Thymus (tissue), 11 donors: ENCODE measurements at regions not wholly inside any gene's neighbourhood (a gene's known extent, or its start where the extent isn't known, plus 50 kb on each side); places are given as distances from the start of the nearest gene placed in this dataset.

ENCODE experiments used
- DNase-seq, 9 donors: peaks; one replicate each; pipeline ENCODE4 v3.0.0-alpha.2; 2013; ENCODE audit warnings: low spot score in 9 of 9, low read depth in 6 of 9, missing footprints in 1 of 9
- H3K27ac ChIP-seq, 2 donors: one replicate each; pipeline ENCODE4 v1.5.1; 2013; ENCODE audit warnings: control low read depth in 1 of 2, low read depth in 1 of 2, low read length in 1 of 2, mild to moderate bottlenecking in 1 of 2, moderate library complexity in 1 of 2
- H3K27me3 ChIP-seq, 2 donors: one replicate each; pipeline ENCODE4 v1.5.1; 2013; ENCODE audit warnings: low read length in 1 of 2; ENCODE audit not compliant: control insufficient read depth in 2 of 2, insufficient read depth in 1 of 2
- H3K36me3 ChIP-seq, 2 donors: one replicate each; pipeline ENCODE4 v1.5.1; 2013; ENCODE audit warnings: low read length in 1 of 2, mild to moderate bottlenecking in 1 of 2, moderate library complexity in 1 of 2; ENCODE audit not compliant: control insufficient read depth in 2 of 2, insufficient read depth in 2 of 2
- H3K4me1 ChIP-seq, 2 donors: one replicate each; pipeline ENCODE4 v1.5.1; 2013; ENCODE audit warnings: low read length in 2 of 2; ENCODE audit not compliant: control insufficient read depth in 2 of 2, insufficient read depth in 2 of 2
- H3K4me3 ChIP-seq, 2 donors: one replicate each; pipeline ENCODE4 v1.5.1; 2013; ENCODE audit warnings: low read length in 2 of 2, control low read depth in 1 of 2, mild to moderate bottlenecking in 1 of 2
- H3K9me3 ChIP-seq, 2 donors: one replicate each; pipeline ENCODE4 v1.5.1; 2013; ENCODE audit warnings: low read length in 1 of 2, mild to moderate bottlenecking in 1 of 2; ENCODE audit not compliant: control insufficient read depth in 2 of 2, insufficient read depth in 1 of 2
- WGBS: extraction: QIAGEN DNeasy Blood & Tissue Kit; methylation state at CpG from one replicate; pipeline ENCODE4 v1.1.7; 2013; 5-methylcytosine and 5-hydroxymethylcytosine counted together
- donor health status: healthy.

DNA sequence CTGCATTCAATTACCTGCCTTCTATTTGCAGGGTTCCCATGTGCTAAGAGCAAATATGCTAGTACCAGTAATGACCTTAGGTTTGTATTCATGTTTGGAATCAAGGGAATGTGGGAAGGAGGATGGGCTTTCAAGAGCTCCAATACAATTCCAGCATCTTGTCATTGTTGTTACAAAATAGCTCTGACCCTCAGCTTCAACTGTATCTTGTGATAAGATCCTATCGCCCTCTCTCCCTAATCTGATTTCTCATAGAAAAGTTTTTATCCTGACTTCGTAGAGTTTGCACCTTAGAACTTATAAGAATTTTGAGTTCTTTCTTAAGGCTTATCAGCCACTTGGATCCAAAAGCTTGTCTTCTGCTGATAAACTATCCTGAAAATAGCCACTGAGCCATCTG lies 749.5 kb upstream of the ACVR2A start:
- no peaks in the 10 kb centered on the region for H3K36me3 ChIP-seq
- H3K4me3 ChIP-seq: no peak overlapping the region
- H3K4me1 ChIP-seq: no peaks in the 10 kb centered on the region
- no peak for DNase-seq
- no peaks in the 10 kb centered on the region for H3K9me3 ChIP-seq
- H3K27ac ChIP-seq: no peak overlapping the region
- 95% methylated on average over 2 of the region's 2 CpGs for WGBS
- H3K27me3 ChIP-seq: no peaks in the 10 kb centered on the region

DNA sequence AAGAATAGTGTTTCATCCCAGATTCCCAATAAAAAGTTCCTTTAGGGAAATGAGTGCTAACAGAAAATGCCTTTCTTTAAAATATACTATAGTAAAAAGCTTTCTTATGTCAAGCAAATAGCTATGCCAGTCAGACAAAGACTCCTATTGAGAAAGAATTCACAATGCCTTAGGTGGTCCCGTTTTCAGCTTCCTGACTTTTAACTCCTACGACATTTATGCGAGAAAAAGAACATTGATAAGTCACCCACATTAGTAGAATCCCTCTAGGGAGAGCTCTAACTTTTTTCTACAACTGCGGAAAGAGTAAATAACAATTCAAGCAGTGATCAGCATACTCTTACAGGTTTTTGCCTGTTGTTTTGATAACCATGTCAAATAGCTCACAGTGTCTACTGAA lies 750.8 kb upstream of the ACVR2A start:
- Histone ChIP-seq H3K4me3 (no peak overlapping the region), H3K9me3 (no peaks in the 10 kb centered on the region), H3K27ac (no peak overlapping the region), H3K27me3 (no peaks in the 10 kb centered on the region), H3K36me3 (no peaks in the 10 kb centered on the region), H3K4me1 (no peaks in the 10 kb centered on the region)
- WGBS: 70% methylated on average over 4 of the region's 4 CpGs
- no peak for DNase-seq

DNA sequence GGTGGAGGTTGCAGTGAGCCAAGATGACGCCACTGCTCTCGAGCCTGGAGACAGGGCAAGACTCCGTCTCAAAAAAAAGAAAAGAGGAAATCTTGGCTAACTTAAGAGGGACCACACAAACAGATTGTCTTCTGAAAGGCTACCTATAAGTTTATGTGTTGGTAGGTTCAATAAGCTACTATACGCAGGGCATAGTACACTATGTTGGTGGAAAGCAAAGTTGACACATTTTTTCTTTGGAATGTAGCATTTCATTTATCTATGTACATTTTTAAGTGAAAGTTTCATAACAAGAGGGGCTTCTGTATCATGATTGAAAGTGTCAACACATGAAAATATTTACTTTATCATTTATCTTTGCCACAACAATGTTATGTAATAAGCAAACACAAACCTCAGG lies 752.6 kb upstream of the ACVR2A start:
- WGBS: 92% methylated on average over 4 of the region's 4 CpGs
- no peaks in the 10 kb centered on the region for H3K27me3 ChIP-seq
- H3K9me3 ChIP-seq: no peaks in the 10 kb centered on the region
- no peak overlapping the region for H3K4me3 ChIP-seq
- H3K36me3 ChIP-seq: no peaks in the 10 kb centered on the region
- H3K4me1 ChIP-seq: no peaks in the 10 kb centered on the region
- DNase-seq: no peak
- no peak overlapping the region for H3K27ac ChIP-seq

DNA sequence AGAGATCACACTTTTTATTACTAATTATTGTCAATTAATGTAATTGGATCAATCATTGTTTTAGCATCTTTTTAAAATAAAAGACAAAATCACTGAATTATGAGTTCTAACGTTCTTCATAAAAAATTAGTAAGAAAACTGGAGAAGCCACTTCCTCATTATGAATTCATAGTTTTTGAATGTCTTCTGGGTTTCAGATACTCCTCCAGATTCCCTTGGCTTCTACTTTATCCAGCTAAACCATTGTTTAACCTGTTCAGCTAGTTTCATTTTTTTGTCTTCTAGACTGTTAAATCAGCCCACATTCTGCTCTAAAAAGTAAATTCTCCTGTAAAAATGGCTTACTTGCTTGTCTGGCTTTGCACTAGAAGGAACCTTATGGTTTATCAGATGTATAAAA lies 753.4 kb upstream of the ACVR2A start:
- WGBS: 0% methylated on average over 1 of the region's 1 CpG
- H3K27ac ChIP-seq: no peak overlapping the region
- H3K4me1 ChIP-seq: no peaks in the 10 kb centered on the region
- no peaks in the 10 kb centered on the region for H3K36me3 ChIP-seq
- H3K9me3 ChIP-seq: no peaks in the 10 kb centered on the region
- no peak for DNase-seq
- no peak overlapping the region for H3K4me3 ChIP-seq
- no peaks in the 10 kb centered on the region for H3K27me3 ChIP-seq

DNA sequence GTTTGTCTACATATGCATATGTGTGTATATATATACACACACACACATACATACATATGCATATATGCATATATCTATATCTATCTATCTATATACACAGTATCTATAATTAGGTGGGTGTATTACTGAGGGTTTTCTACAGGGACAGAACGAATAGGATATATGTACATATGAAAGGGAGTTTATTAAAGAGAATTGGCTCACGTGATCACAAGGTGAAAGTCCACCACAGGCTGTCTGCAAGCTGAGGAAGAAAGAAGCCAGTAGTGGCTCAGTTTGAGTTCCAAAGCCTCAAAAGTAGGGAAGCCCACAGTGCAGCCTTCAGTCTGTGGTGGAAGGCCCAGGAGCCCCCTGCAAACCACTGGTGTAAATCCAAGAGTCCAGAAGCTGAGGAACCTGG lies 756.0 kb upstream of the ACVR2A start:
- WGBS: 87% methylated on average over 2 of the region's 2 CpGs
- Histone ChIP-seq H3K4me1 (no peaks in the 10 kb centered on the region), H3K36me3 (no peaks in the 10 kb centered on the region), H3K27ac (no peak overlapping the region), H3K9me3 (no peaks in the 10 kb centered on the region), H3K4me3 (no peak overlapping the region), H3K27me3 (no peaks in the 10 kb centered on the region)
- DNase-seq: no peak

DNA sequence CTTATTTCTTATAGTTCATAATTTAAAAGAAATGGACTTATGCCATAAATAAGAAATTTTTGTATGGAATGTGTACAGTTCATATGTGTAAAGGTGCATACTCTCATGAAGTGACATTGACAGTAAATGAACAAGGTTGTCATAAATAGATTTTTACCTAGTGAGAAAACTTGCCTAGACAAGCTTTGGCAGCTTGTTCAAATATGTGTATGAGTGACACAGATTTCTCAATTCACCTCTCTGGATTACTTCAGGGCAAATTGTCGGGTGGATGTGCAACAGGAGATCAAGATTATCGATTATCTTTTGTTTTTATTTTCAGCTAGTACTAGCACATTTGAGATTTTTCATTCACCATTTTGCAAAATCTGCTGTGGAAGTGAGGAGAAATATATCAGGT lies 758.1 kb upstream of the ACVR2A start:
- Histone ChIP-seq H3K9me3 (no peaks in the 10 kb centered on the region), H3K36me3 (no peaks in the 10 kb centered on the region), H3K4me1 (no peaks in the 10 kb centered on the region), H3K27me3 (no peaks in the 10 kb centered on the region), H3K4me3 (no peak overlapping the region), H3K27ac (no peak overlapping the region)
- WGBS: 95% methylated on average over 2 of the region's 2 CpGs
- DNase-seq: no peak

DNA sequence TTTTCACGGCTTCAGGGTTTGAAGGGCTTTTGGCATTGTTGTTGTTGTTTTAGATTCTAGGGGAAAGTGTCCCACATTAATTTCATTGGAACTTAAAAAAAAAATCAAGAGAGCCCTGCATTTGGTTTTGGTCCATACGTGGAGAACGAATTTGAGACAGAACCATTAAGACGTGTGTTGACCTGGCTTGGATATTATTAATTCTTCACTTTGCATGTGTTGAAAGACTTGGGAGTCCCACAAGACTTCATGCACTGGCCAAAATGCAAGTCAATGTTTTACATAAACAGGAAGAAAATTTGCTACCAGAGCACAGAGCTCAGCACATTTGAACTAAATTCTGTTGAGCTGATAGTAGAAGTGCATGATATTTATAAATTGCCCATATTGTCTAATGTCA lies 761.2 kb upstream of the ACVR2A start:
- H3K4me1 ChIP-seq: no peaks in the 10 kb centered on the region
- H3K27me3 ChIP-seq: no peaks in the 10 kb centered on the region
- no peaks in the 10 kb centered on the region for H3K36me3 ChIP-seq
- no peak overlapping the region for H3K4me3 ChIP-seq
- 96% methylated on average over 4 of the region's 4 CpGs for WGBS
- no peak overlapping the region for H3K27ac ChIP-seq
- no peaks in the 10 kb centered on the region for H3K9me3 ChIP-seq
- DNase-seq: no peak

DNA sequence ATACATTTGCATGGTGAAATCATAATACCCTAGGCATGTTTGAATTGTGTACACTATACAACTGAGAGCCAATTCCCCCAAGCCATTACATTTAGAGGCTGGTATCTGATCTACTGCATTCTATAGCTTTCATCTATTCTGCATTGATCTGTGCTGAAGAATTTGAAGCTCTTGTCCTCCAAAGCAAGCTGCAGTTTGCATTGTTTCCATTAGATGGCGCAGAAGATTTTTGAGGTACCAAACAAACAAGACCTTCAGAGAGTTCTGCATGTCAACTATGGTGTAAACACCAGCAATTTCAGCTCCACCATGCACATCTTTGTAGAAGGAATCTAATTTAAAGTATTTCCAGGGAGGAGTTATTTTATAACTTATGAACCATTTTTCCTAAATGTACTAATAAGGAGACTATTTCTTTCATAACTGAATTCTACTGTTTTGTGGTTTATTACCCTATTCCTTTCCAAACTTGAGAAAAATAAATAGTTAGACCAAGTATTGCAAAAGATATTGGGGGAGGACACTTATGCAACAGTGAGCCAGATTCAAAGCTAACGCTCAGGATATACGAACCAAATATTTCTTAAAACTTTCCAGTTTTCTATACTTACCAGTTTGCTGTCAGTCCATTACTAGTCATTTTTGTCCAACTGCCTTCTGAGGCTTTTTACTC lies 761.8 kb upstream of the ACVR2A start:
- Histone ChIP-seq H3K9me3 (no peaks in the 10 kb centered on the region), H3K27me3 (no peaks in the 10 kb centered on the region), H3K4me1 (no peaks in the 10 kb centered on the region), H3K4me3 (no peak overlapping the region), H3K36me3 (no peaks in the 10 kb centered on the region), H3K27ac (no peak overlapping the region)
- WGBS: 65% methylated on average over 3 of the region's 3 CpGs
- peak in 8 of 9 donors; percentile 5 to 62 (median 24) for DNase-seq

DNA sequence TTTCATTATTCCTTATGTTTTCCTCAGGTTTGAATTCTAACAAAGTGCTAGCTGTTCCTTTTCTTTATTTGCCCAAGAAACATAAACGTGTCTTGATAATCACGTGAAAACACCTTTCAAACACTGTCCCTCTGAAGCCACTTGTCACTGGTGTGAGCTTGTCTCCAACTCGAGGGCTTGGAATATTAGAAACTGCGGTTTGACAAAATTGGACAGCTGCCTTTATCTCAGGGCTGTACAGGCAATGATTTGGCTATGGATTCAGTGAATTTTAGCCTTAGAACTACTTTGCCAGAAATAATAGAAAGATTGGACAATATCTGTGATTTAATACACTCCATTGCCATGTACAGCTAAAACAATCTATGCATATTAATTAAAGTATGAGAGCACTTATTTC lies 763.0 kb upstream of the ACVR2A start:
- DNase-seq: no peak
- Histone ChIP-seq H3K4me3 (no peak overlapping the region), H3K9me3 (no peaks in the 10 kb centered on the region), H3K36me3 (no peaks in the 10 kb centered on the region), H3K27ac (no peak overlapping the region), H3K27me3 (no peaks in the 10 kb centered on the region), H3K4me1 (no peaks in the 10 kb centered on the region)
- WGBS: 85% methylated on average over 4 of the region's 4 CpGs

DNA sequence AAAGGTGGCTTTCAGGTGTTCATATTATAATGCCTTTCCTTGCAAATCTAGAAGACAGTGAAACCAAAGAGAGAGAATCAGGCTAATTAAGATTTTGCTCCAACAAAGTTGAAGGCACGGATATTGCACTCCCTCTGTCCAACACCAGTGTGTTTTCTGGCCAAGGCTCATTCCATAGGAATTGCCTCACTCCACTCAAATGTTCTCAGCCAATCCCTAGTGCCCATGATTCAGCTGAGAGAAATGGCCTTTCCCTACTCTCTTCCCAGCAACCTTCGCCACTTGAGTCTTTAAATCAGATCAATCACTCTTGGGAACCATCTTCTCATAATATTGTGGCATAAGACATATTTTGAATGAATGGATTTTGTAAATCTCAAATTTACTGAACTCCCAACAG lies 768.2 kb upstream of the ACVR2A start:
- H3K36me3 ChIP-seq: no peaks in the 10 kb centered on the region
- no peak for DNase-seq
- H3K4me3 ChIP-seq: no peak overlapping the region
- no peaks in the 10 kb centered on the region for H3K4me1 ChIP-seq
- H3K27ac ChIP-seq: no peak overlapping the region
- no peaks in the 10 kb centered on the region for H3K9me3 ChIP-seq
- 88% methylated on average over 2 of the region's 2 CpGs for WGBS
- no peaks in the 10 kb centered on the region for H3K27me3 ChIP-seq
